ENCODE measurements at regions not wholly inside any gene's neighbourhood (a gene's known extent, or its start where the extent isn't known, plus 50 kb on each side); places are given as distances from the start of the nearest gene placed in this dataset.

- FAIRE-seq, result no peak
Measured at GRCh38 chr11:112831969-112832766, 129.1 kb upstream of the NCAM1 start.

GRCh38 chr11:112834277-112834755, 126.9 kb upstream of the NCAM1 start:
- FAIRE-seq, result no peak

GRCh38 chr11:112835591-112836255, 125.5 kb upstream of the NCAM1 start:
- no peak for FAIRE-seq

- FAIRE-seq, result no peak
Measured at GRCh38 chr11:112836256-112836602, 125.0 kb upstream of the NCAM1 start.

GRCh38 chr11:112837162-112837826, 123.9 kb upstream of the NCAM1 start:
- no peak for FAIRE-seq

GRCh38 chr11:112839051-112839450, 122.2 kb upstream of the NCAM1 start:
- FAIRE-seq, result no peak

GRCh38 chr11:112841729-112842128, 119.5 kb upstream of the NCAM1 start:
- FAIRE-seq, result no peak

- FAIRE-seq, result no peak
Measured at GRCh38 chr11:112842151-112842550, 119.1 kb upstream of the NCAM1 start.

- FAIRE-seq, result no peak
Measured at GRCh38 chr11:112844517-112844916, 116.7 kb upstream of the NCAM1 start.

- FAIRE-seq, result no peak
Measured at GRCh38 chr11:112847568-112847967, 113.7 kb upstream of the NCAM1 start.

- no peak for FAIRE-seq
Measured at GRCh38 chr11:112852143-112852866, 108.9 kb upstream of the NCAM1 start.

- no peak for FAIRE-seq
Measured at GRCh38 chr11:112856133-112856532, 105.1 kb upstream of the NCAM1 start.

GRCh38 chr11:112856591-112856990, 104.6 kb upstream of the NCAM1 start:
- no peak for FAIRE-seq

- FAIRE-seq, result no peak
Measured at GRCh38 chr11:112858289-112859023, 102.8 kb upstream of the NCAM1 start.

- no peak for FAIRE-seq
Measured at GRCh38 chr11:112859787-112860186, 101.4 kb upstream of the NCAM1 start.

GRCh38 chr11:112861356-112861755, 99.9 kb upstream of the NCAM1 start:
- no peak for FAIRE-seq

- no peak for FAIRE-seq
Measured at GRCh38 chr11:112863305-112863704, 97.9 kb upstream of the NCAM1 start.

GRCh38 chr11:112864672-112865071, 96.5 kb upstream of the NCAM1 start:
- no peak for FAIRE-seq

GRCh38 chr11:112871909-112872500, 89.2 kb upstream of the NCAM1 start:
- FAIRE-seq, result no peak

GRCh38 chr11:112874980-112875379, 86.2 kb upstream of the NCAM1 start:
- no peak for FAIRE-seq

GRCh38 chr11:112877581-112877980, 83.6 kb upstream of the NCAM1 start:
- FAIRE-seq, result no peak

- FAIRE-seq, result no peak
Measured at GRCh38 chr11:112878033-112878601, 83.1 kb upstream of the NCAM1 start.

Measured in endometrium (tissue), 2 donors.